IMR-90 (cell line): ENCODE measurements at regions not wholly inside any gene's neighbourhood (a gene's known extent, or its start where the extent isn't known, plus 50 kb on each side); places are given as distances from the start of the nearest gene placed in this dataset.

ENCODE experiments used
- ATAC-seq: fragments of 200-7000 bp; cut with Tn5 transposase; 2 replicates; pipeline ENCODE4 v1.9.1; 2020; ENCODE audit warnings: low read depth, mild to moderate bottlenecking, moderate library complexity
- BruUV-seq: library from RNA; stranded (reverse); fragments of 400-500 nt; replicated peaks from 2 replicates; lab custom pipeline; 2021; lab: Mats Ljungman, UMichigan
- CTCF ChIA-PET: fragments of 300-600 bp; formaldehyde crosslinking; extraction: SDS; loops from one replicate; lab custom pipeline; 2021; ENCODE audit warnings: antibody characterized with exemption; lab: Yijun Ruan, JAX
- POLR2A ChIA-PET: fragments of 300-600 bp; sonication (Branson Sonifier 250); formaldehyde crosslinking; loops from one replicate; lab custom pipeline; 2022; ENCODE audit warnings: antibody characterized with exemption; ENCODE audit not compliant: unreplicated experiment; lab: Charles Lee
- DNase-seq: peaks from one replicate; pipeline ENCODE4 v3.0.0; 2013
- H2AFZ ChIP-seq: replicated peaks from 2 replicates; pipeline ENCODE3; 2013; ENCODE audit warnings: low read length, mild to moderate bottlenecking; ENCODE audit not compliant: poor library complexity
- H2AK5ac ChIP-seq: 2 replicates; pipeline ENCODE4 v1.6.1; 2013; ENCODE audit warnings: low read depth, low read length, inconsistent platforms
- H2AK9ac ChIP-seq: replicated peaks from 2 replicates; pipeline ENCODE3; 2013; ENCODE audit warnings: mild to moderate bottlenecking, low read depth, low read length, moderate library complexity; ENCODE audit not compliant: poor library complexity
- H2BK120ac ChIP-seq: 2 replicates; pipeline ENCODE4 v1.6.1; 2013; ENCODE audit warnings: low read depth, low read length, inconsistent platforms
- H2BK15ac ChIP-seq: 3 replicates; pipeline ENCODE4 v1.6.1; 2013; ENCODE audit warnings: low read depth, low read length, inconsistent platforms
- H2BK20ac ChIP-seq: 2 replicates; pipeline ENCODE4 v1.6.1; 2013; ENCODE audit warnings: low read depth, mild to moderate bottlenecking, inconsistent platforms, low read length, moderate library complexity
- H2BK5ac ChIP-seq: 2 replicates; pipeline ENCODE4 v1.6.1; 2013; ENCODE audit warnings: mild to moderate bottlenecking, low read depth, low read length, inconsistent platforms; ENCODE audit not compliant: poor library complexity, severe bottlenecking
- H3K14ac ChIP-seq: replicated peaks from 2 replicates; pipeline ENCODE4 v1.6.1; 2013; ENCODE audit warnings: low read depth, low read length, inconsistent platforms
- H3K18ac ChIP-seq: 2 replicates; pipeline ENCODE4 v1.6.1; 2013; ENCODE audit warnings: low read depth, low read length, control low read depth
- H3K23ac ChIP-seq: 2 replicates; pipeline ENCODE4 v1.6.1; 2013; ENCODE audit warnings: low read depth, low read length, inconsistent platforms
- H3K27ac ChIP-seq: 2 replicates; pipeline ENCODE4 v1.5.1; 2013; ENCODE audit warnings: mild to moderate bottlenecking, control low read depth, low read length; ENCODE audit not compliant: insufficient read depth
- H3K27me3 ChIP-seq: 2 replicates; pipeline ENCODE4 v1.6.1; 2013; ENCODE audit warnings: low read length; ENCODE audit not compliant: control insufficient read depth, insufficient read depth
- H3K36me3 ChIP-seq: 2 replicates; pipeline ENCODE4 v1.6.1; 2013; ENCODE audit warnings: low read length, mixed read lengths; ENCODE audit not compliant: control insufficient read depth, insufficient read depth
- H3K4ac ChIP-seq: 2 replicates; pipeline ENCODE4 v1.6.1; 2013; ENCODE audit warnings: low read depth, low read length, inconsistent platforms
- H3K4me1 ChIP-seq: 2 replicates; pipeline ENCODE4 v1.6.1; 2013; ENCODE audit warnings: low read length, mixed read lengths; ENCODE audit not compliant: control insufficient read depth, insufficient read depth
- H3K4me2 ChIP-seq: 2 replicates; pipeline ENCODE4 v1.6.1; 2013; ENCODE audit warnings: low read depth, mild to moderate bottlenecking, control low read depth, low read length, moderate library complexity
- H3K4me3 ChIP-seq: 2 replicates; pipeline ENCODE4 v1.5.1; 2013; ENCODE audit warnings: low read depth, mild to moderate bottlenecking, control low read depth, low read length, moderate library complexity; ENCODE audit not compliant: insufficient read depth
- H3K56ac ChIP-seq: 2 replicates; pipeline ENCODE4 v1.6.1; 2013; ENCODE audit warnings: low read length, inconsistent platforms; ENCODE audit not compliant: insufficient read depth; ENCODE audit errors: extremely low read depth
- H3K79me1 ChIP-seq, 2 experiments: 2 replicates each; pipeline ENCODE4 v1.6.1; 2013; ENCODE audit warnings: low read length in 2 of 2, inconsistent platforms in 1 of 2, low read depth in 1 of 2
- H3K9ac ChIP-seq: 2 replicates; pipeline ENCODE4 v1.6.1; 2013; ENCODE audit warnings: low read depth, low read length, control low read depth
- H3K9me1 ChIP-seq: 2 replicates; pipeline ENCODE4 v1.6.1; 2013; ENCODE audit warnings: low read length, inconsistent platforms; ENCODE audit not compliant: insufficient read depth
- H3K9me3 ChIP-seq: 2 replicates; pipeline ENCODE4 v1.6.1; 2013; ENCODE audit warnings: low read length; ENCODE audit not compliant: control insufficient read depth, insufficient read depth
- H4K20me1 ChIP-seq: 2 replicates; pipeline ENCODE4 v1.6.1; 2013; ENCODE audit warnings: low read length, inconsistent platforms; ENCODE audit not compliant: insufficient read depth
- H4K5ac ChIP-seq: 2 replicates; pipeline ENCODE4 v1.6.1; 2013; ENCODE audit warnings: mild to moderate bottlenecking, low read depth, low read length, control low read depth
- H4K8ac ChIP-seq, 2 experiments: 2 replicates each; pipeline ENCODE4 v1.6.1; 2013; ENCODE audit warnings: low read depth in 2 of 2, low read length in 2 of 2, control low read depth in 1 of 2, inconsistent platforms in 1 of 2
- H4K91ac ChIP-seq: 2 replicates; pipeline ENCODE4 v1.6.1; 2013; ENCODE audit warnings: low read depth, low read length, inconsistent platforms; ENCODE audit not compliant: insufficient read depth
- BHLHE40 ChIP-seq: fragments of 150-350 bp; IDR thresholded peaks from 2 replicates; pipeline ENCODE4 v1.6.1; 2016; ENCODE audit warnings: mild to moderate bottlenecking, low read depth, low read length
- CHD1 ChIP-seq: IDR thresholded peaks from 2 replicates; pipeline ENCODE4 v1.6.1; 2012; ENCODE audit warnings: low read depth, low read length, improper control_type of control experiment
- ELK1 ChIP-seq: fragments of 150-350 bp; IDR thresholded peaks from 2 replicates; pipeline ENCODE4 v1.6.1; 2016; ENCODE audit warnings: low read depth, mild to moderate bottlenecking, low read length, moderate library complexity, borderline replicate concordance
- MAZ ChIP-seq: IDR thresholded peaks from 2 replicates; pipeline ENCODE4 v1.6.1; 2012; ENCODE audit warnings: low read depth, mild to moderate bottlenecking, low read length, improper control_type of control experiment, moderate library complexity, borderline replicate concordance
- NFE2L2 ChIP-seq: fragments of 150-350 bp; IDR thresholded peaks from 2 replicates; pipeline ENCODE4 v1.6.1; 2016; ENCODE audit warnings: low read depth, mild to moderate bottlenecking, low read length
- POLR2A ChIP-seq: IDR thresholded peaks from 2 replicates; pipeline ENCODE4 v1.6.1; 2012; ENCODE audit warnings: mild to moderate bottlenecking, low read depth, low read length
- RAD21 ChIP-seq: IDR thresholded peaks from 2 replicates; pipeline ENCODE4 v1.6.1; 2012; ENCODE audit warnings: low read length, improper control_type of control experiment
- RCOR1 ChIP-seq: IDR thresholded peaks from 2 replicates; pipeline ENCODE4 v1.6.1; 2012; ENCODE audit warnings: mild to moderate bottlenecking, low read length, improper control_type of control experiment; ENCODE audit not compliant: insufficient replicate concordance
- SMC3 ChIP-seq: fragments of 150-350 bp; IDR thresholded peaks from 2 replicates; pipeline ENCODE4 v1.6.1; 2016; ENCODE audit warnings: low read depth, mild to moderate bottlenecking, antibody characterized with exemption, low read length, moderate library complexity
- WGBS, 2 experiments: methylation state at CpG; one replicate each; pipeline versions ENCODE4 v1.1.5 to v1.1.7; 2013; ENCODE audit warnings: missing lambda C conversion rate in 2 of 2; ENCODE audit not compliant: insufficient read length in 1 of 2; ENCODE audit errors: extremely low coverage in 2 of 2; 5-methylcytosine and 5-hydroxymethylcytosine counted together
- dilution Hi-C: fragments of 300-500 bp; cut with HindIII; formaldehyde crosslinking; loops from one replicate; pipeline ENCODE4 v1.14.3; 2018; ENCODE audit warnings: low sequenced_read_pairs; ENCODE audit not compliant: unreplicated experiment
- in situ Hi-C: fragments of 300-500 bp; cut with MboI; formaldehyde crosslinking; loops from 3 replicates; pipeline ENCODE4 v1.14.3; 2019; ENCODE audit warnings: low sequenced_read_pairs, inconsistent platforms, mixed read lengths
- intact Hi-C: fragments of 100-400 bp; cut with micrococcal nuclease; formaldehyde crosslinking; loops from 2 replicates; pipeline ENCODE4 v1.10.0; 2022

- no peak for ATAC-seq
- dilution Hi-C loops = no loop called here
- WGBS, 2 experiments = no CpG with 5 or more reads among the region's 1 CpG
Measured at GRCh38 chr5:84682531-84682930, 297.9 kb upstream of the EDIL3 start.

More at GRCh38 chr5:84682531-84682930, 297.9 kb upstream of the EDIL3 start:
- DNase-seq = no peak
- Histone ChIP-seq H4K20me1 (no peaks in the 10 kb centered on the region), H3K27ac (no peak overlapping the region), H3K9me3 (no peaks in the 10 kb centered on the region), H3K4me1 (no peaks in the 10 kb centered on the region), H3K4me3 (no peak overlapping the region), H4K91ac (no peak overlapping the region), H4K5ac (no peak overlapping the region), H3K4ac (no peak overlapping the region), H2AFZ (no peak overlapping the region), H3K4me2 (no peak overlapping the region), H3K27me3 (no peaks in the 10 kb centered on the region), H3K23ac (no peak overlapping the region), H3K9ac (no peak overlapping the region), H3K56ac (no peak overlapping the region), H3K18ac (no peak overlapping the region), H2BK5ac (no peak overlapping the region), H3K36me3 (no peaks in the 10 kb centered on the region), H2BK120ac (no peak overlapping the region), H3K79me1 (no peaks in the 10 kb centered on the region), H2BK15ac (no peak overlapping the region), H3K9me1 (no peaks in the 10 kb centered on the region), H3K14ac (no peak overlapping the region), H4K8ac (no peak overlapping the region), H2AK5ac (no peak overlapping the region), H2BK20ac (no peak overlapping the region), H2AK9ac (no peak overlapping the region)
- no peak for TF ChIP-seq RAD21
- TF ChIP-seq BHLHE40 = no peak
- TF ChIP-seq RCOR1 = no peak
- no peak for TF ChIP-seq MAZ
- no peak for TF ChIP-seq SMC3
- TF ChIP-seq CHD1 = no peak
- TF ChIP-seq POLR2A = no peak
- TF ChIP-seq NFE2L2 = no peak
- TF ChIP-seq ELK1 = no peak
- intact Hi-C loops (no loop called here), in situ Hi-C loops (no loop called here)
- POLR2A ChIA-PET = no interaction called here
- no TSS peak for BruUV-seq
- CTCF ChIA-PET = no interaction called here
